ENCODE measurements at regions not wholly inside any gene's neighbourhood (a gene's known extent, or its start where the extent isn't known, plus 50 kb on each side); places are given as distances from the start of the nearest gene placed in this dataset.

DNA sequence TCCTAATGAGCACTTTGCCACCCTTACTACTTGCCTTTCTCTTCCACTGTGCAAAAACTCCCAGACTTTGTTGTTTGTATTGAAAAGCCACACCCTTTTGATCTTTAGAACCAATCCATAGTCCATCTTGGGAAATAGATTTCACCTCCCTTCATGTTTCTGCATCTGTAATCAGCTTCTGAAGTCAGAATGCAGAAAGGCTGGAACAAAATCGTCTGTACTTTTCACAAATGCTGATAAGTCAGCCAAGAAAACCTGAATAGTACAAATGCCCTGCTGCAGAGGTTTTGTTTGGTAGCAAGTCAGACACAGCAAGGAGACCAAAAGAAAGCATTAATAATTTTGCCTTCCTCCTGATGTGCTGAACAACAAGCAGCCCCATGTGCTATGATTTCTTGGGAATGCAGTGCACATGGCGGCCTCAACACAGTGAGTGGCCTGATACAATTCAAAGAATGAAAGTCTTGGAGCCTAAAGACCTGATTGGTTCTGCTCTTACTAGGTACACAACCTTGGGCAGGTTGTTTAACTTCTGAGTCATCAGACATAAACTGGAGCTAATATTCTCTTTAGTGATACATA, 59.2 kb upstream of the STK32A start:
- H3K4me1 Mint-ChIP-seq = peaks cover 3% of the 10 kb centered on the region
- H3K36me3 Mint-ChIP-seq (ENCODE audit: low read depth) = no peaks in the 10 kb centered on the region
- no peaks in the 10 kb centered on the region for H3K9me3 Mint-ChIP-seq
- no peak overlapping the region for H3K4me3 Mint-ChIP-seq
- H3K27me3 Mint-ChIP-seq (ENCODE audit: low read depth) = no peaks in the 10 kb centered on the region
- TF ChIP-seq, protein P1, sequence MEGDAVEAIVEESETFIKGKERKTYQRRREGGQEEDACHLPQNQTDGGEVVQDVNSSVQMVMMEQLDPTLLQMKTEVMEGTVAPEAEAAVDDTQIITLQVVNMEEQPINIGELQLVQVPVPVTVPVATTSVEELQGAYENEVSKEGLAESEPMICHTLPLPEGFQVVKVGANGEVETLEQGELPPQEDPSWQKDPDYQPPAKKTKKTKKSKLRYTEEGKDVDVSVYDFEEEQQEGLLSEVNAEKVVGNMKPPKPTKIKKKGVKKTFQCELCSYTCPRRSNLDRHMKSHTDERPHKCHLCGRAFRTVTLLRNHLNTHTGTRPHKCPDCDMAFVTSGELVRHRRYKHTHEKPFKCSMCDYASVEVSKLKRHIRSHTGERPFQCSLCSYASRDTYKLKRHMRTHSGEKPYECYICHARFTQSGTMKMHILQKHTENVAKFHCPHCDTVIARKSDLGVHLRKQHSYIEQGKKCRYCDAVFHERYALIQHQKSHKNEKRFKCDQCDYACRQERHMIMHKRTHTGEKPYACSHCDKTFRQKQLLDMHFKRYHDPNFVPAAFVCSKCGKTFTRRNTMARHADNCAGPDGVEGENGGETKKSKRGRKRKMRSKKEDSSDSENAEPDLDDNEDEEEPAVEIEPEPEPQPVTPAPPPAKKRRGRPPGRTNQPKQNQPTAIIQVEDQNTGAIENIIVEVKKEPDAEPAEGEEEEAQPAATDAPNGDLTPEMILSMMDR (conservative IDR thresholded peaks at IDR 0.05) = no peak
- DNase-seq (ENCODE audit: low read depth, low spot score) = no peak
- no peak overlapping the region for H3K27ac Mint-ChIP-seq (ENCODE audit: unreplicated experiment)

GRCh38 chr5:147176422-147176821, 58.4 kb upstream of the STK32A start:
- Mint-ChIP-seq H3K27me3 (ENCODE audit: low read depth) (no peaks in the 10 kb centered on the region), H3K27ac (ENCODE audit: unreplicated experiment) (no peak overlapping the region), H3K36me3 (ENCODE audit: low read depth) (no peaks in the 10 kb centered on the region), H3K9me3 (no peaks in the 10 kb centered on the region), H3K4me1 (no peaks in the 10 kb centered on the region), H3K4me3 (no peak overlapping the region)
- DNase-seq (ENCODE audit: low read depth, low spot score) = no peak
- TF ChIP-seq, protein P1 (conservative IDR thresholded peaks at IDR 0.05) = no peak

DNA sequence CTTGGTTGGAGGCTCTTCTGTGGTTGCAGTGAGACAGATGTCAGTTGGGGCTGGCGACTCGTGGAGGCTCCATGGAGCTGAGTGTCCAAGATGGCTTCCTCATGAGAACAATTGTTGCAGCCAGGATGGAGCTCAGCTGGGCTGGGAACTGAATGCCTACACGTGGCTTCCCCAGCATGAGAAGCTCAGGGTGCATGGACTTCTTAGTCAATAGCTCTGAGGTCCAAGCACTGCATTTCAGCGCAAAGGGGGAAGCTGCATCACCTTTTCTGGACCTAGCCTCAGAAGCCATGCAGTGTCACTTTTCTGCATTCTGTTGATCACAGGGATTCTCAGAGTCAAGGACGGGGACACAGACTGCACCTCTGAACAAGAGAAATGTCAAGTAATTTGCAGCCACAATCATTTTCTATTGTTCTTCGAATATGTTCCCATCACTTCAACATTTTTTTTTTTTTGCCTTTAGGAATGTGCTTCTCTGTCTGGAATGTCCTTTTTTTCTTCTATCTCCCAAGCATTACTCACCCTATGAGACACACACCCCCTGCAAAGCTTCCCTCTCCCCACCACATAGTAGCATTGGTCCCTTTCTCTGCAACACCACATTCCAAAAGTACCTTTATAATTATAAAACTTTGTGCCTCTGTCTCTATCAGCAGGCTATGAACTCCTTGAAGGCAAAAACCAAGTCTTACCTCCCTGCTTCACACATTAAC, 57.5 kb upstream of the STK32A start:
- Mint-ChIP-seq H3K36me3 (ENCODE audit: low read depth) (no peaks in the 10 kb centered on the region), H3K27ac (ENCODE audit: unreplicated experiment) (no peak overlapping the region), H3K9me3 (no peaks in the 10 kb centered on the region), H3K27me3 (ENCODE audit: low read depth) (no peaks in the 10 kb centered on the region), H3K4me3 (no peak overlapping the region), H3K4me1 (no peaks in the 10 kb centered on the region)
- no peak for DNase-seq (ENCODE audit: low read depth, low spot score)
- TF ChIP-seq, protein P1 (conservative IDR thresholded peaks at IDR 0.05) = no peak

- DNase-seq (ENCODE audit: low read depth, low spot score) = no peak
- Mint-ChIP-seq H3K4me3 (no peak overlapping the region), H3K4me1 (no peaks in the 10 kb centered on the region), H3K36me3 (ENCODE audit: low read depth) (no peaks in the 10 kb centered on the region), H3K9me3 (no peaks in the 10 kb centered on the region), H3K27me3 (ENCODE audit: low read depth) (no peaks in the 10 kb centered on the region), H3K27ac (ENCODE audit: unreplicated experiment) (no peak overlapping the region)
- TF ChIP-seq, protein P1 (conservative IDR thresholded peaks at IDR 0.05) = no peak
These were observed 55.2 kb upstream of the STK32A start for GRCh38 chr5:147179562-147180147.

GRCh38 chr5:147180751-147181150, 54.1 kb upstream of the STK32A start:
- H3K9me3 Mint-ChIP-seq = no peaks in the 10 kb centered on the region
- H3K27me3 Mint-ChIP-seq (ENCODE audit: low read depth) = no peaks in the 10 kb centered on the region
- H3K36me3 Mint-ChIP-seq (ENCODE audit: low read depth) = no peaks in the 10 kb centered on the region
- TF ChIP-seq, protein P1 (conservative IDR thresholded peaks at IDR 0.05) = no peak
- H3K4me3 Mint-ChIP-seq = no peak overlapping the region
- DNase-seq (ENCODE audit: low read depth, low spot score) = no peak
- H3K27ac Mint-ChIP-seq (ENCODE audit: unreplicated experiment) = no peak overlapping the region
- no peaks in the 10 kb centered on the region for H3K4me1 Mint-ChIP-seq
